ENCODE measurements at regions not wholly inside any gene's neighbourhood (a gene's known extent, or its start where the extent isn't known, plus 50 kb on each side); places are given as distances from the start of the nearest gene placed in this dataset.

DNA sequence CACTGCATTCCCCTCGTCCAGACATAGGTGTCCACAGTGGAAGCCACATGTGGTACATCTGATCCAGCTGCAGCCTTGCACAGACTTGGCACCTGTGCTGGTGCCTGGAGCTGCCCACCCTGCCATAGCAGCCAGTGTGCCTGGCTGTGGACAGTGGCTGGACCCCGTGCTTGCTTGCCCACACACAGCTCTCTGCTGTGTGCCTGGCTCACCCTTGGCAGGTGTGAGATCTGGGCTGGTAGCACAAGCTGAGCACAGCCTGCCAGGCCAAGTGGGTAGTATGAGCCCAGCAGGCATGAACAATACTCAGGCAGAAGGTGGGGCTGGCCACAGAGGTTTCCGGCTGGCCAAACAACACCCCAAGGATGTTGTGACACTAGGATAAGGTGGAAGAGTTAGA, 614.4 kb downstream of the BCKDHB start:
- TF ChIP-seq, protein P1, sequence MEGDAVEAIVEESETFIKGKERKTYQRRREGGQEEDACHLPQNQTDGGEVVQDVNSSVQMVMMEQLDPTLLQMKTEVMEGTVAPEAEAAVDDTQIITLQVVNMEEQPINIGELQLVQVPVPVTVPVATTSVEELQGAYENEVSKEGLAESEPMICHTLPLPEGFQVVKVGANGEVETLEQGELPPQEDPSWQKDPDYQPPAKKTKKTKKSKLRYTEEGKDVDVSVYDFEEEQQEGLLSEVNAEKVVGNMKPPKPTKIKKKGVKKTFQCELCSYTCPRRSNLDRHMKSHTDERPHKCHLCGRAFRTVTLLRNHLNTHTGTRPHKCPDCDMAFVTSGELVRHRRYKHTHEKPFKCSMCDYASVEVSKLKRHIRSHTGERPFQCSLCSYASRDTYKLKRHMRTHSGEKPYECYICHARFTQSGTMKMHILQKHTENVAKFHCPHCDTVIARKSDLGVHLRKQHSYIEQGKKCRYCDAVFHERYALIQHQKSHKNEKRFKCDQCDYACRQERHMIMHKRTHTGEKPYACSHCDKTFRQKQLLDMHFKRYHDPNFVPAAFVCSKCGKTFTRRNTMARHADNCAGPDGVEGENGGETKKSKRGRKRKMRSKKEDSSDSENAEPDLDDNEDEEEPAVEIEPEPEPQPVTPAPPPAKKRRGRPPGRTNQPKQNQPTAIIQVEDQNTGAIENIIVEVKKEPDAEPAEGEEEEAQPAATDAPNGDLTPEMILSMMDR (IDR thresholded peaks at IDR 0.05) = no peak
- TF ChIP-seq POLR2AphosphoS5 (IDR thresholded peaks at IDR 0.05) (no peak), POLR2A (IDR thresholded peaks at IDR 0.05) (no peak)
